CD1c-positive myeloid dendritic cell (primary cell): ENCODE measurements at regions not wholly inside any gene's neighbourhood (a gene's known extent, or its start where the extent isn't known, plus 50 kb on each side); places are given as distances from the start of the nearest gene placed in this dataset.
"Not testable (repeated sequence)": the region's sequence is repeated elsewhere in the genome, so short reads cannot be mapped to it uniquely, and the experiment has no call there.

Source experiments
- DNase-seq: peaks from one replicate; pipeline ENCODE4 v3.0.0-alpha.2; 2016; ENCODE audit errors: extremely low spot score

GRCh38 chr2:11877764-11878163 is 131.3 kb downstream of the LPIN1 start:
- DNase-seq: no peak

- DNase-seq: not testable (repeated sequence)
Measured at GRCh38 chr2:11885253-11885652, 138.8 kb downstream of the LPIN1 start.

- DNase-seq: not testable (repeated sequence)
Measured at GRCh38 chr2:11886899-11887298, 140.5 kb downstream of the LPIN1 start.

- DNase-seq: no peak
Measured at GRCh38 chr2:11889101-11889850, 142.8 kb downstream of the LPIN1 start.

DNA sequence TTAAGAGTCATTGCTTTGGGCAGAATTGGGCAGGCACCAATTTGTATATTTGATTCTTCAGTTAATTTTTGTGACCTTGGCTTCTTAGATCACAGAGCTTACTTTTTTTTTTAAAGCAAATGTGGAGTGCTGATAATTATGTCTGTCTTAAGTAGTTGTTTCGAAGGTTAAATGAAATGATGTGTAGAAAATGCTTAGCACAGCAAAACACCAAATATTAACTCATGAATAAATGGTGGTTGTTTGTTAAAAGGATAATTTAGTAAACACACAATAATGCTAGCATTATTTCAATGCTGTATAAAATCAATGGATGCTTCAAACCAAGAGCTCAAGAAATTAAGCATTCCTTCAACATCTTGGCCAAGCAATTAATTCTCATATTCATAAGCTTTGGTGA is 143.4 kb downstream of the LPIN1 start:
- no peak for DNase-seq

DNA sequence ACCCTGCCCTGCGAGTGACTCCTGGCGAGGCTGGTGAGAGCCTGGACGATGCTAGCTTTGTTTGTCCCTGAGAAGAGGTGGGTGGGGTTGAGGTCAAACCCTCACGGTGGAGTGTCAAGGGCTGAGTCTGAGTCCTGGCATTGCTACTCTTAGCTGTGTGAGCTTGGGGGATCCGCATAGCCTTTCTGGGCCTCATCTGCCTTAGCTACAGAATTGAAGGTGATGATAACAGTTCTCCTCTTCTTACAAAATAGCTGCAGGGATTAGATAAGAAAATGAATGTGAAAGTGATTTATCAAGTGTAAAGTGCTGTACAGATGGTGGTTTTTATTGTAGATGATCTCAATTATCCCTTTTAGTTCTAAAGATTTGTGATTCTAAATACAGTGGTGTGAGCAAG is 144.6 kb downstream of the LPIN1 start:
- no peak for DNase-seq

- no peak for DNase-seq
Measured at GRCh38 chr2:11891671-11892440, 145.4 kb downstream of the LPIN1 start.

DNA sequence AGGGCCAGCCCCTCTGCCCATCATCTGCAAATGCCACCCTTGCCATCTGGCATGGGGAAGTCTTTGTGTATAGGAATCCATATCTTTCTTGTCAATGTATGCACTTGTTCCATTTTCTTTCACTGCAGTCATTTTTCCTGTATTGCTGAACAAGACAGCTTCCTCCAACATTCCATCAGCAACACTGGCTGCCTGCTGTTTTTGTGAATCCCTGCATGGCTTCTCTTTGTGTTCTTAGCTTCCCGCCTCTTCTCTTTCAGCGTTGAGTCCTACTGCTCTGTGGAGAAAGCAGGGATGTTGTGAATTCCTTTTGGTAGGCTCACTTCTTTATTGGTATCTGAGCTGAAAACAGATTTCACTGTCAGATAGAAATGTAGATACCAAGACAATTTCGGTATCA is 150.0 kb downstream of the LPIN1 start:
- no peak for DNase-seq

- DNase-seq: peak; percentile 9
Measured at GRCh38 chr2:11898576-11898975, 152.1 kb downstream of the LPIN1 start.

- DNase-seq: no peak
Measured at GRCh38 chr2:11899264-11899818, 152.9 kb downstream of the LPIN1 start.

DNA sequence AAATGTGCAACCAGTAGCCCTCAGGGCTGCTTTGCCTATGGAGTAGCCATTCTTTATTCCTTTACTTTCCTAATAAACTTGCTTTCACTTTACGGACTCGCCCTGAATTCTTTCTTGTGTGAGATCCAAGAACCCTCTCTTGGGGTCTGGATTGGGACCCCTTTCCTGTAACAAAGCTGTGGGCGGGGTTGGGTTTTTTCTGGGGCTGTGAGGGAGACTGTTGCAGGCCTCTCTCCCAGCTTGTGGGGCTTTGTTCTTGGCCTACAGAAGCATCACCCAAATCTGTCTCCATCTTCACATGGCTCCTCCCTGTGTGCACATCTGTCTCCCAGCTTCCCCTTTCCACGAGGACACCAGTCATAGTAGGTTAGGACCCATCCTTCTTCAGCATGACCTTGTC is 154.5 kb downstream of the LPIN1 start:
- peak; percentile 20 for DNase-seq

DNA sequence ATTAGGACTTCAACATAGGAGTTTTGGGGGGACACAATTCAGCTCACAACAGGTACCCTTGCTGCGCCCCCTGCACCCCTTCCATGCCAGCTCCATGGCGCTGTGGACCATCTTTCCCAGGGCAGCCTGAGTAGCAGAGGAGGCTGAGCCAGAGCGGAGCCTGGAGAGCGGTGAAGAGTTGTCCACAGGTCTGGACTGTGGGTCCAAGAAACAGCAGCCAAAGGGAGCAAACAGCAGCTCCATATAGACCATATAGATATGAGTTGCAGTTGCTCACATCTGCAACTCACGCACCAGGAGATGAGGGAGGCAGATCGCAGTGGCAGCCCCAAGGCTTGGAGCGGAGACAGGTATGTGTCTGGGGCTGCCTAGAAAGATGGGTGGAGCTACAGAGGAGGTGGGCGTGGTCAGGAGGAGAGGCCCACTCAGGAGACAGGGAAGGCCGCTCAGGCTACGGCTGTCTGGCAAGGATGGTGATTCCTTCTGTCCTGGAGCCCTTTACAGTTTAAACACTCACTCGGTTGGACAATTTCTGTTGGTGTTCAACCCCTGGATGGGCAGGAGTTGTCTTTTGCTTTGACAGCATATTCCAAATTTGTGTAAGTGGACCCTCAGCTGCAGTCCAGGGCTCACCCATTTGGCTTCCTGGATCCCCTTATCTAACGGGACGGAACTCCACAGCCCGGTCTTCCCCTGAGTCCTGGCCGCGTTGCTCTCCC is 155.1 kb downstream of the LPIN1 start:
- DNase-seq: no peak

DNA sequence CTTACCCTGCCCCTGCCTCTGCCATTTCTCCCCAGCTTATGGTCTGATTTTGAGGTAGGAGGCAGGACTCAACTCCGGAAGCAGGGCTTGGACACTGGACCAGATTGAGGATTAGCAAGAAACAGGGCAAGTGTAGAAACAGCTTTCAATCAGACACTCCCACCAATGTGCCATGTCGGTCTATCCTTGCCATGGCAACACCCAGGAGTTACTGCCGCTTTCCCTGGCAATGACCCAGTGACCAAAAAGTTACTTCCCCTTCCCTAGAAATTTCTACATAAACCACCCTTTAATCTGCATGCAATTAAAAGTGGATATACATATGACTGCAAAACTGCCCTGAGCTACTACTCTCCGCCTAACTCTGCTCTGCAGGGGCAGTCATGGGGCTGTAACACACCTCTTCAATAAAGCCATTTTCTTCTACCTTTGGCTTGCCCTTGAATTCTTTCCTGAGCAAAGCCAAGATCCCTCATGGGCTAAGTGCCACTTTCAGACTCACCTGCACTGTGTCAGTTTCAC is 156.7 kb downstream of the LPIN1 start:
- DNase-seq: peak; percentile 81

DNA sequence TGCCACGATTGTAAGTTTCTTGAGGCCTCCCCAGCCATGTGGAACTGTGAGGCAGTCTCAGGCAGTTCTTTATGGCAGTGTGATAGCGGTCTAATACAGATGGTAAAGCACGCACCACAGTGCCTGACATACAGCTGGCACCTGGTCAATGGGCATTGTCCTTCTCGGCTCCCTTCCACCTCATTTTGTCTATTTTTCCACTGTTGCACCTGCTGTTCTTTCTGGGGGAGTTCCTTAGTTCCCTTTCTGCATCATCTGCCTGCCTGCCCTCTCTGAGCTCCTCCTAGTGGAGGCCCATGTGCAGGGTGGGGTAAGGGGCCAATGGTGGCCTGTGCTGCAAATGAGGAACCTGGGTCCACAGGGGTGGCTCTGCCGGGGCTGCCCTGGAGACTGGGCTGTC is 157.6 kb downstream of the LPIN1 start:
- peak; percentile 41 for DNase-seq

DNA sequence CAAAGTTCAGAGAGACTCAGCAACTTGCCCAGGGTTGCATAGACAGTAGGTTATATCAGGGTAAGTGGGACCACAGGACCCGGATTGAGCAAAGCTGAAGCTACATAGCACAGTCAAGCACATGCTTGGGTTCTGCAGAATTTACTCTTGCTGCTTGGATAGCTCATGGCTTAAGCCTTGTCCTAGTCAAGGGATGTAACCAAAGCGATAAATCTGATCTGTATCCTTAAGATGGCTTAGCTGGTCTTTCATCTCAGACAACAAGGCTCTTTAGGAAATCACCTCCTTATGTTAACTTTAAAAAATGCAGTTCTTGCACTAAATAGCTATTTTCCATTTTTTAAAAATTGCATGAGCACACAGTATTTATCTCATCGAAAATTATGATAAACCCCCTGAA is 158.5 kb downstream of the LPIN1 start:
- DNase-seq: no peak

- peak; percentile 83 for DNase-seq
Measured at GRCh38 chr2:11907190-11907589, 160.8 kb downstream of the LPIN1 start.

GRCh38 chr2:11910971-11911370 is 164.5 kb downstream of the LPIN1 start:
- no peak for DNase-seq

- no peak for DNase-seq
Measured at GRCh38 chr2:11912980-11913379, 166.5 kb downstream of the LPIN1 start.

DNA sequence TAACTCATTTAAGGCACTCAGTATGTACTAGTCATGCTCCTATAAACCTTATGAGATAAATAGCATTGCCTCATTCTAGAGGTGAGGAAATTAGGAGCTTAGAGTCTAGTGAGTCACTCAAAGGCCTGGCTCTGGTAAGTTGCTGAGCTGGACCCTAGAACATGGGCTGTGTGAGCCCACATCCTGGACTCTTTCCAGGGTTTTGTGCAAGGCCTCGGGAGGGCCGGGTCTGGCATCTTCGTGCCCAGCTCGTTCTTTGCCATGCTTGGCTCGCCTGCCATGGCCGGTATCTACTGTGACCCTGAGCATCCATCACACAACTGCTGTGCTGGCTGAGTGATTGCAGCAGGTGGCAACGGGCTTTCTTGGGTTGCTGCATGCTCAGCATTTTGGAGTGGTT is 168.0 kb downstream of the LPIN1 start:
- DNase-seq: peak; percentile 23

DNA sequence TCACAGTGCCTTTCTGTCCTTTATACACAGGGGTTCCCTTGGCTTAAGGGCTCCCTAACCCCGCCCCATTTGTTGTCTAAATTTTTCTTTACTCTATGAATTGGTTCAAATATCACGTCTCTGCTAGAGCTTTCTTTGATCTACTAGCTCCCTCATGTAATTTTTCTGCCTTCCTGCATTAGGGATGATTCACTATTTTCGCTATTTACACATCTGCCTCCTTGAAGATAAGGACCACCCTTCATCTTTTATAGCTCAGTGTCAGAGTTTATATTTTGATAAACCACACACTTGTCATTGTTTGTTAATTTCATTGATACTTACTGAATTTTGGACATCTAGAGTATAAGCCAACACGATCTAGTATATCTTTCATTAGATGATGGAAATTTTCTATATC is 169.2 kb downstream of the LPIN1 start:
- DNase-seq: no peak

- no peak for DNase-seq
Measured at GRCh38 chr2:11919953-11920352, 173.5 kb downstream of the LPIN1 start.

DNA sequence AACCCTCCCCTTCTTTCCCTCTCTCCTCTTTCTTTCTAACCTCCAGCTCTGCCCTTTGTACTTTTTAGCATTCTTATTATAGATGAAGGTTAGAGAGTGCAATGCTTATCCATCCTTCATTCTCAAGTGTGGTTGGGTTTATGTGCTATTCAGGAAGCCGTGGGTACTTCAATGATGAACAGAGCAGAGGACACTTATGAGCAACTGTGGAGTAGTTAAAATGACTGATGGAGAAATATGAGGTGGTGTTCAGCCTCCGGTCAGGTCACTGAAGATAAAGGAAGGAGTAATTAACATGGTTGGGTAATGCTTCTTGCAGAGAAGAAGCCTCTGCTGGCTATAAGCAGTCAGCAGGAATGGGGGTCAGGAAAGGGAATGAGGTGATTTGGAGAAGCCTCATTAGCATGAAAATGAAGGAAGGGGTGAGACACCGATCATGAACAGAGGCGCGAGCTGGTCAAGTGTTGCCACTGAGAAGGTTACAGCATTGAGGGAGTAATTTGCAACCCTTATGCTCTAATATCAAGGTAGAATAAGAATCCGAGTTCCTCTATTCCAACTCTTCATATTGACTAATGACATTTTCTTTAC is 174.7 kb downstream of the LPIN1 start:
- no peak for DNase-seq
